ENCODE measurements at regions not wholly inside any gene's neighbourhood (a gene's known extent, or its start where the extent isn't known, plus 50 kb on each side); places are given as distances from the start of the nearest gene placed in this dataset.

DNA sequence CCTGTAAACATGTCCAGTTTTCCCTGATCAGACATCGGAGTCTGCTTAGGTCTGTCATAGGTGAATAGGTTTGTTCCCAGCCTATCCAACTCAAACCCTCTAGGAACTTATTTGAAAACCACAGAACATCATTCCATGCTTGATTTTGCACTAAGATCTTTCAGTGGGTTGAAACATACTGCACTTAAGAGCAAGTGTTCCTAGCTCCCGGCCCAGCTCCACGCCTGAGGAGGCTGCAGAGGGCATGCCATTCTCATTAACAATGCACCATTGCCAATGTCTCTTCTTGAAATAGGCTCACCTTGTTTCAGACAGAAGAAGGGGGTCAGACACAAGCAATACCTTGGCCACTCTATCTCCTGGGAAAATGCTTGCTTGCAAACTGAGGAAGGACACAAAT is 78.0 kb upstream of the EGR2 start:
- H4K91ac ChIP-seq (ENCODE audit: insufficient read depth, low read depth, low read length), result no peak overlapping the region
- no peak overlapping the region for H2BK120ac ChIP-seq (ENCODE audit: low read depth, low read length)
- no peaks in the 10 kb centered on the region for H3K9me3 ChIP-seq (ENCODE audit: control insufficient read depth, insufficient read depth, low read length)
- no peaks in the 10 kb centered on the region for H4K20me1 ChIP-seq (ENCODE audit: insufficient read depth, low read length)
- H3K4me2 ChIP-seq (ENCODE audit: low read depth, low read length), result no peak overlapping the region
- 75% methylated on average over 2 of the region's 3 CpGs; no CpG with 5 or more reads in 1 of the 2 experiments for WGBS, 2 experiments (ENCODE audit: extremely low coverage in 2 of 2, insufficient read length in 1 of 2)
- ATAC-seq (ENCODE audit: low read depth) (no peak), DNase-seq (no peak)
- H2AFZ ChIP-seq (replicated peaks; ENCODE audit: low read length, poor library complexity), result no peak overlapping the region
- H2AK9ac ChIP-seq (replicated peaks; ENCODE audit: low read depth, low read length, poor library complexity), result peak overlapping the region; percentile 32
- ChIA-PET POLR2A (ENCODE audit: unreplicated experiment) (no interaction called here), CTCF (no interaction called here)
- H3K79me1 ChIP-seq (ENCODE audit: low read depth in 1 of 2, low read length in 2 of 2), result no peaks in the 10 kb centered on the region
- H2BK15ac ChIP-seq (ENCODE audit: low read depth, low read length), result no peak overlapping the region
- no peak overlapping the region for H3K56ac ChIP-seq (ENCODE audit: extremely low read depth, insufficient read depth, low read length)
- no peak overlapping the region for H3K23ac ChIP-seq (ENCODE audit: low read depth, low read length)
- H3K36me3 ChIP-seq (ENCODE audit: control insufficient read depth, insufficient read depth, low read length), result no peaks in the 10 kb centered on the region
- peaks cover 1% of the 10 kb centered on the region; the same call in 1 of the 2 replicates for H3K27me3 ChIP-seq (ENCODE audit: control insufficient read depth, insufficient read depth, low read length)
- intact Hi-C loops (cut with micrococcal nuclease) (no loop called here), in situ Hi-C loops (cut with MboI; ENCODE audit: low sequenced_read_pairs) (no loop called here), dilution Hi-C loops (cut with HindIII; ENCODE audit: low sequenced_read_pairs, unreplicated experiment) (no loop called here)
- H2AK5ac ChIP-seq (ENCODE audit: low read depth, low read length), result no peak overlapping the region
- H3K9me1 ChIP-seq (ENCODE audit: insufficient read depth, low read length), result no peaks in the 10 kb centered on the region
- H4K5ac ChIP-seq (ENCODE audit: low read depth, low read length), result no peak overlapping the region
- BruUV-seq (replicated peaks), result no TSS peak
- no peak overlapping the region for H3K9ac ChIP-seq (ENCODE audit: low read depth, low read length)
- no peaks in the 10 kb centered on the region for H3K4me1 ChIP-seq (ENCODE audit: control insufficient read depth, insufficient read depth, low read length)
- no peak for TF ChIP-seq NFE2L2 (IDR thresholded peaks at IDR 0.05; ENCODE audit: low read depth, low read length)
- no peak for TF ChIP-seq RFX5 (IDR thresholded peaks at IDR 0.05; ENCODE audit: low read depth, low read length)
- TF ChIP-seq MAFK (IDR thresholded peaks at IDR 0.05; ENCODE audit: low read depth, low read length), result no peak
- TF ChIP-seq, protein P1, sequence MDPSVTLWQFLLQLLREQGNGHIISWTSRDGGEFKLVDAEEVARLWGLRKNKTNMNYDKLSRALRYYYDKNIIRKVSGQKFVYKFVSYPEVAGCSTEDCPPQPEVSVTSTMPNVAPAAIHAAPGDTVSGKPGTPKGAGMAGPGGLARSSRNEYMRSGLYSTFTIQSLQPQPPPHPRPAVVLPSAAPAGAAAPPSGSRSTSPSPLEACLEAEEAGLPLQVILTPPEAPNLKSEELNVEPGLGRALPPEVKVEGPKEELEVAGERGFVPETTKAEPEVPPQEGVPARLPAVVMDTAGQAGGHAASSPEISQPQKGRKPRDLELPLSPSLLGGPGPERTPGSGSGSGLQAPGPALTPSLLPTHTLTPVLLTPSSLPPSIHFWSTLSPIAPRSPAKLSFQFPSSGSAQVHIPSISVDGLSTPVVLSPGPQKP (IDR thresholded peaks at IDR 0.05; ENCODE audit: borderline replicate concordance, low read depth, low read length), result no peak
- TF ChIP-seq FOS (IDR thresholded peaks at IDR 0.05; ENCODE audit: low read depth, low read length), result no peak
- TF ChIP-seq, protein P2, sequence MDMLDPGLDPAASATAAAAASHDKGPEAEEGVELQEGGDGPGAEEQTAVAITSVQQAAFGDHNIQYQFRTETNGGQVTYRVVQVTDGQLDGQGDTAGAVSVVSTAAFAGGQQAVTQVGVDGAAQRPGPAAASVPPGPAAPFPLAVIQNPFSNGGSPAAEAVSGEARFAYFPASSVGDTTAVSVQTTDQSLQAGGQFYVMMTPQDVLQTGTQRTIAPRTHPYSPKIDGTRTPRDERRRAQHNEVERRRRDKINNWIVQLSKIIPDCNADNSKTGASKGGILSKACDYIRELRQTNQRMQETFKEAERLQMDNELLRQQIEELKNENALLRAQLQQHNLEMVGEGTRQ (IDR thresholded peaks at IDR 0.05; ENCODE audit: low read depth, low read length), result no peak
- TF ChIP-seq MXI1 (IDR thresholded peaks at IDR 0.05; ENCODE audit: borderline replicate concordance, low read depth, low read length), result no peak
- TF ChIP-seq, protein P3, sequence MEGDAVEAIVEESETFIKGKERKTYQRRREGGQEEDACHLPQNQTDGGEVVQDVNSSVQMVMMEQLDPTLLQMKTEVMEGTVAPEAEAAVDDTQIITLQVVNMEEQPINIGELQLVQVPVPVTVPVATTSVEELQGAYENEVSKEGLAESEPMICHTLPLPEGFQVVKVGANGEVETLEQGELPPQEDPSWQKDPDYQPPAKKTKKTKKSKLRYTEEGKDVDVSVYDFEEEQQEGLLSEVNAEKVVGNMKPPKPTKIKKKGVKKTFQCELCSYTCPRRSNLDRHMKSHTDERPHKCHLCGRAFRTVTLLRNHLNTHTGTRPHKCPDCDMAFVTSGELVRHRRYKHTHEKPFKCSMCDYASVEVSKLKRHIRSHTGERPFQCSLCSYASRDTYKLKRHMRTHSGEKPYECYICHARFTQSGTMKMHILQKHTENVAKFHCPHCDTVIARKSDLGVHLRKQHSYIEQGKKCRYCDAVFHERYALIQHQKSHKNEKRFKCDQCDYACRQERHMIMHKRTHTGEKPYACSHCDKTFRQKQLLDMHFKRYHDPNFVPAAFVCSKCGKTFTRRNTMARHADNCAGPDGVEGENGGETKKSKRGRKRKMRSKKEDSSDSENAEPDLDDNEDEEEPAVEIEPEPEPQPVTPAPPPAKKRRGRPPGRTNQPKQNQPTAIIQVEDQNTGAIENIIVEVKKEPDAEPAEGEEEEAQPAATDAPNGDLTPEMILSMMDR (conservative IDR thresholded peaks at IDR 0.05; ENCODE audit: low read depth, low read length), result no peak
- no peak for TF ChIP-seq RCOR1 (IDR thresholded peaks at IDR 0.05; ENCODE audit: insufficient replicate concordance, low read length)
- no peak for TF ChIP-seq CHD1 (IDR thresholded peaks at IDR 0.05; ENCODE audit: low read depth, low read length)
- H3K4ac ChIP-seq (ENCODE audit: low read depth, low read length), result no peak overlapping the region
- H3K18ac ChIP-seq (ENCODE audit: low read depth, low read length), result no peak overlapping the region
- H4K8ac ChIP-seq (ENCODE audit: low read depth in 2 of 2, low read length in 2 of 2), result no peak overlapping the region
- no peak overlapping the region for H3K4me3 ChIP-seq (ENCODE audit: insufficient read depth, low read depth, low read length)
- H3K14ac ChIP-seq (replicated peaks; ENCODE audit: low read depth, low read length), result no peak overlapping the region
- H3K27ac ChIP-seq (ENCODE audit: insufficient read depth, low read length), result no peak overlapping the region
- no peak overlapping the region for H2BK20ac ChIP-seq (ENCODE audit: low read depth, low read length)
- H2BK5ac ChIP-seq (ENCODE audit: low read depth, low read length, poor library complexity, severe bottlenecking), result no peak overlapping the region

Measured in IMR-90 (cell line).